HepG2 (cell line): ENCODE measurements at regions not wholly inside any gene's neighbourhood (a gene's known extent, or its start where the extent isn't known, plus 50 kb on each side); places are given as distances from the start of the nearest gene placed in this dataset.
"Not testable (repeated sequence)": the region's sequence is repeated elsewhere in the genome, so short reads cannot be mapped to it uniquely, and the experiment has no call there.

Experiments used
- ATAC-seq: fragments of 200-7000 bp; cut with Tn5 transposase; 3 replicates; pipeline ENCODE4 v1.9.1; 2020; ENCODE audit warnings: mild to moderate bottlenecking, moderate library complexity
- BruUV-seq: library from RNA; stranded (reverse); fragments of 400-500 nt; replicated peaks from 2 replicates; lab custom pipeline; 2021; lab: Mats Ljungman, UMichigan
- CTCF ChIA-PET: fragments of 300-600 bp; formaldehyde crosslinking; extraction: SDS; loops from one replicate; lab custom pipeline; 2021; ENCODE audit warnings: low total read pairs, inconsistent platforms, low intra/inter-chr PET ratio; lab: Yijun Ruan, JAX
- POLR2A ChIA-PET: fragments of 350-600 bp; sonication (Branson Sonifier 250); formaldehyde crosslinking; loops from one replicate; lab custom pipeline; 2020; ENCODE audit warnings: antibody characterized with exemption, inconsistent platforms; lab: Yijun Ruan, JAX
- DNase-seq: peaks from one replicate; pipeline ENCODE4 v3.0.0-alpha.2; 2015; ENCODE audit warnings: low spot score
- FAIRE-seq: peaks from 3 replicates; lab custom pipeline; 2011; peaks lifted over from hg19 to GRCh38; lab: Jason Lieb, UNC
- H2AFZ ChIP-seq: one replicate; pipeline ENCODE4 v1.6.1; 2011; ENCODE audit warnings: low read length, inconsistent platforms
- H3K27ac ChIP-seq: fragments of 300-600 bp; 3 replicates; pipeline ENCODE4 v1.8.0; 2011; ENCODE audit warnings: mixed run types, mild to moderate bottlenecking, mixed read lengths, low read length, inconsistent platforms; ENCODE audit not compliant: insufficient read depth; ENCODE audit errors: extremely low read length
- H3K27me3 ChIP-seq, 2 experiments: fragments of 200-600 bp in 1 of 2; 2 replicates in 1 of 2; 3 replicates in 1 of 2; pipeline versions ENCODE4 v1.6.0 to v1.8.0; 2011; ENCODE audit warnings: low read length in 2 of 2, mild to moderate bottlenecking in 2 of 2, moderate library complexity in 2 of 2, inconsistent platforms in 1 of 2; ENCODE audit not compliant: insufficient read depth in 2 of 2, control insufficient read depth in 1 of 2
- H3K36me3 ChIP-seq, 2 experiments: fragments of 200-600 bp in 1 of 2; replicated peaks in 1 of 2; 2 replicates in 1 of 2; 3 replicates in 1 of 2; pipeline versions ENCODE4 v1.5.1 to v1.8.0; 2011; ENCODE audit warnings: low read length in 2 of 2, inconsistent platforms in 1 of 2; ENCODE audit not compliant: insufficient read depth in 2 of 2, control insufficient read depth in 1 of 2
- H3K4me1 ChIP-seq: 2 replicates; pipeline ENCODE4 v1.5.1; 2012; ENCODE audit warnings: low read length, inconsistent platforms; ENCODE audit not compliant: insufficient read depth
- H3K4me2 ChIP-seq: 2 replicates; pipeline ENCODE4 v1.6.0; 2011; ENCODE audit warnings: low read depth, low read length, inconsistent platforms
- H3K4me3 ChIP-seq, 3 experiments: fragments of 200-600 bp in 1 of 3; sonication (generic), shearing (Covaris generic) in 1 of 3; replicated peaks in 1 of 3; 2 replicates each; pipeline ENCODE4 v1.5.1; 2011 to 2016; ENCODE audit warnings: low read length in 3 of 3, inconsistent platforms in 2 of 3, low read depth in 2 of 3, mild to moderate bottlenecking in 2 of 3, control low read depth in 1 of 3, mixed read lengths in 1 of 3; ENCODE audit not compliant: insufficient read depth in 1 of 3
- H3K79me2 ChIP-seq: one replicate; pipeline ENCODE4 v1.6.1; 2011; ENCODE audit warnings: low read length, inconsistent platforms; ENCODE audit not compliant: insufficient read depth
- H3K9ac ChIP-seq: 2 replicates; pipeline ENCODE4 v1.6.0; 2011; ENCODE audit warnings: mild to moderate bottlenecking, low read depth, low read length, inconsistent platforms; ENCODE audit not compliant: insufficient read depth
- H3K9me3 ChIP-seq: 2 replicates; pipeline ENCODE4 v1.5.1; 2012; ENCODE audit warnings: mild to moderate bottlenecking, low read length
- H4K20me1 ChIP-seq: 2 replicates; pipeline ENCODE4 v1.6.0; 2011; ENCODE audit warnings: inconsistent platforms, mild to moderate bottlenecking, low read length, moderate library complexity; ENCODE audit not compliant: insufficient read depth
- ARNT ChIP-seq: fragments of 450-650 bp; IDR thresholded peaks from 2 replicates; pipeline ENCODE4 v1.6.1; 2017
- SMC3 ChIP-seq: IDR thresholded peaks from 2 replicates; pipeline ENCODE4 v1.6.1; 2011; ENCODE audit warnings: low read length, improper control_type of control experiment
- STAG1 ChIP-seq: sonication (generic); formaldehyde crosslinking; IDR thresholded peaks from 2 replicates; pipeline ENCODE4 v1.4.0; 2020; ENCODE audit warnings: missing genetic modification reagents
- TIGD3 ChIP-seq: sonication (generic); formaldehyde crosslinking; IDR thresholded peaks from 2 replicates; pipeline ENCODE4 v1.5.1; 2020; ENCODE audit warnings: mild to moderate bottlenecking, missing genetic modification reagents, borderline replicate concordance
- WGBS: methylation state at CpG from one replicate; pipeline ENCODE4 v1.1.6; 2017; ENCODE audit warnings: low lambda C conversion rate; 5-methylcytosine and 5-hydroxymethylcytosine counted together
- in situ Hi-C: cut with HindIII; loops from 2 replicates; pipeline ENCODE4 v1.10.0; 2017; ENCODE audit warnings: low pct_unique_long_range_greater_than_20kb; ENCODE audit not compliant: extremely low pct_ligation_motif_present
- intact Hi-C: fragments of 100-400 bp; cut with micrococcal nuclease; formaldehyde crosslinking; loops from one replicate; pipeline ENCODE4 v1.10.0; 2022; ENCODE audit not compliant: unreplicated experiment

GRCh38 chrX:40877887-40878286 is 142.5 kb upstream of the MED14 start:
- CTCF ChIA-PET, result no interaction called here
- no peak overlapping the region for H3K4me3 ChIP-seq
- H3K4me2 ChIP-seq, result no peak overlapping the region
- H3K27me3 ChIP-seq, result no peaks in the 10 kb centered on the region
- no peak overlapping the region for H3K27ac ChIP-seq
- H3K9me3 ChIP-seq, result no peaks in the 10 kb centered on the region
- intact Hi-C loops (loop anchor here (10.0 kb wide), 1 partner anchor 47 kb away; no protein-coding TSS in a partner anchor), in situ Hi-C loops (no loop called here)
- TF ChIP-seq STAG1 (CRISPR knock-in tag) (0 out of 2 replicates have a peak, but pooled peaks have one; percentile 31), TIGD3 (CRISPR knock-in tag) (no peak), SMC3 (peak; percentile 19; the same call in 1 of the 2 replicates)
- H3K36me3 ChIP-seq, result no peaks in the 10 kb centered on the region
- no peak for FAIRE-seq
- POLR2A ChIA-PET, result no interaction called here
- no peaks in the 10 kb centered on the region for H3K4me1 ChIP-seq
- H2AFZ ChIP-seq, result no peak overlapping the region
- no peaks in the 10 kb centered on the region for H4K20me1 ChIP-seq
- H3K79me2 ChIP-seq, result no peaks in the 10 kb centered on the region
- no peak overlapping the region for H3K9ac ChIP-seq
- ATAC-seq, result no peak
- BruUV-seq, result no TSS peak
- 8% methylated on average over 4 of the region's 4 CpGs for WGBS
- DNase-seq, result peak; percentile 8

GRCh38 chrX:40878766-40879165 is 143.4 kb upstream of the MED14 start:
- FAIRE-seq (no peak), DNase-seq (no peak), ATAC-seq (no peak)
- Histone ChIP-seq H3K27me3 (no peaks in the 10 kb centered on the region), H3K4me1 (no peaks in the 10 kb centered on the region), H3K4me2 (no peak overlapping the region), H2AFZ (no peak overlapping the region), H3K79me2 (no peaks in the 10 kb centered on the region), H3K36me3 (no peaks in the 10 kb centered on the region), H3K9me3 (no peaks in the 10 kb centered on the region), H4K20me1 (no peaks in the 10 kb centered on the region), H3K27ac (no peak overlapping the region), H3K9ac (no peak overlapping the region), H3K4me3 (no peak overlapping the region)
- ChIA-PET POLR2A (no interaction called here), CTCF (no interaction called here)
- WGBS, result 33% methylated on average over 3 of the region's 3 CpGs
- intact Hi-C loops, result loop anchor here (10.0 kb wide), 1 partner anchor 46 kb away; no protein-coding TSS in a partner anchor
- in situ Hi-C loops, result no loop called here
- no TSS peak for BruUV-seq
- TF ChIP-seq ARNT, result no peak

GRCh38 chrX:40879172-40879571 is 143.8 kb upstream of the MED14 start:
- in situ Hi-C loops, H3K4me1 ChIP-seq, ATAC-seq, H3K27ac ChIP-seq, H3K4me3 ChIP-seq, BruUV-seq, H3K36me3 ChIP-seq, H2AFZ ChIP-seq, H3K4me2 ChIP-seq, H3K9ac ChIP-seq, FAIRE-seq, POLR2A ChIA-PET, CTCF ChIA-PET, H3K79me2 ChIP-seq, H4K20me1 ChIP-seq, H3K27me3 ChIP-seq, H3K9me3 ChIP-seq, DNase-seq: not testable (repeated sequence)
- intact Hi-C loops, result loop anchor here (10.0 kb wide), 1 partner anchor 46 kb away; no protein-coding TSS in a partner anchor
- WGBS, result 71% methylated on average over 4 of the region's 6 CpGs
